ENCODE measurements at regions not wholly inside any gene's neighbourhood (a gene's known extent, or its start where the extent isn't known, plus 50 kb on each side); places are given as distances from the start of the nearest gene placed in this dataset.

DNA sequence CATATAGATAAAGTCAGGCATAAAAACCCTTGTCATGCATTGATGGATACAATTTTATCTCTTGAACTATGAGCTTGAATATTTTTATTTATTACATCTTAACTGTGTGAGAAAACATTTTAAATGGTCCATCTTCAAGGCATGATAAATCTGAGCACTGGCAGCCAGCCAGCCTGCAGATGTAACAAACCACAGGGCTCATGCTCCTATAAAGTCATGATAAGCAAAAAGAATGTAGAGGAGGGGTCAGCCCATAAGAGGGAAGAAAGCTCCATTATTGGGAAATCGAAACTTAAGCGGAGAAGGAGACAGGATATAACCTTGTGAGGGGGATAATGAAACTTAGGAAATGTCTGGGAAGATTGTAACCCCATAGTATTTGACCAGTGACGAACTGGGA is 839.0 kb downstream of the LRRIQ3 start:
- Histone ChIP-seq H3K4ac (ENCODE audit: low read depth, low read length) (no peak overlapping the region), H3K4me3 (ENCODE audit: low read depth, low read length) (no peak overlapping the region), H3K14ac (ENCODE audit: low read length) (no peak overlapping the region), H4K12ac (ENCODE audit: low read depth, low read length) (no peak overlapping the region), H3K27me3 (ENCODE audit: insufficient read depth, low read length) (no peaks in the 10 kb centered on the region), H2BK120ac (ENCODE audit: insufficient read depth, low read length, poor library complexity) (no peak overlapping the region), H3K36me3 (ENCODE audit: control insufficient read depth in 1 of 2, insufficient read depth in 2 of 2, low read length in 2 of 2) (no peaks in the 10 kb centered on the region), H3K79me1 (ENCODE audit: low read length) (no peaks in the 10 kb centered on the region), H2BK12ac (ENCODE audit: low read length) (no peak overlapping the region), H4K91ac (ENCODE audit: low read depth, low read length) (no peak overlapping the region), H2AFZ (ENCODE audit: insufficient read depth, low read length, poor library complexity) (no peak overlapping the region), H4K8ac (ENCODE audit: low read depth, low read length) (no peak overlapping the region), H2AK5ac (ENCODE audit: low read length) (no peak overlapping the region), H3K27ac (ENCODE audit: low read depth, low read length) (no peak overlapping the region), H3K23ac (ENCODE audit: low read length) (no peak overlapping the region), H3K4me2 (ENCODE audit: low read length) (no peak overlapping the region), H3K18ac (ENCODE audit: low read length) (no peak overlapping the region), H3K79me2 (ENCODE audit: control insufficient read depth, insufficient read depth, low read length, poor library complexity) (no peaks in the 10 kb centered on the region), H2BK5ac (ENCODE audit: low read depth, low read length, poor library complexity) (no peak overlapping the region), H3K9me3 (ENCODE audit: insufficient read depth, low read depth, low read length) (no peaks in the 10 kb centered on the region), H3K4me1 (ENCODE audit: control insufficient read depth in 1 of 2, insufficient read depth in 2 of 2, low read length in 2 of 2) (no peaks in the 10 kb centered on the region), H3K9ac (ENCODE audit: low read length) (no peak overlapping the region)
- DNase-seq = no peak
- WGBS (ENCODE audit: extremely low coverage, insufficient coverage, insufficient read length) = no CpG with 5 or more reads among the region's 3 CpGs

GRCh38 chr1:73356485-73356884 is 841.5 kb downstream of the LRRIQ3 start:
- Histone ChIP-seq H3K18ac (ENCODE audit: low read length) (no peak overlapping the region), H3K27me3 (ENCODE audit: insufficient read depth, low read length) (no peaks in the 10 kb centered on the region), H2BK12ac (ENCODE audit: low read length) (no peak overlapping the region), H3K79me1 (ENCODE audit: low read length) (no peaks in the 10 kb centered on the region), H3K4me2 (ENCODE audit: low read length) (no peak overlapping the region), H3K4me3 (ENCODE audit: low read depth, low read length) (no peak overlapping the region), H3K4ac (ENCODE audit: low read depth, low read length) (no peak overlapping the region), H3K9ac (ENCODE audit: low read length) (no peak overlapping the region), H4K91ac (ENCODE audit: low read depth, low read length) (no peak overlapping the region), H3K27ac (ENCODE audit: low read depth, low read length) (no peak overlapping the region), H4K12ac (ENCODE audit: low read depth, low read length) (no peak overlapping the region), H2BK5ac (ENCODE audit: low read depth, low read length, poor library complexity) (no peak overlapping the region), H3K14ac (ENCODE audit: low read length) (no peak overlapping the region), H3K4me1 (ENCODE audit: control insufficient read depth in 1 of 2, insufficient read depth in 2 of 2, low read length in 2 of 2) (no peaks in the 10 kb centered on the region), H3K23ac (ENCODE audit: low read length) (no peak overlapping the region), H2AFZ (ENCODE audit: insufficient read depth, low read length, poor library complexity) (no peak overlapping the region), H2AK5ac (ENCODE audit: low read length) (no peak overlapping the region), H4K8ac (ENCODE audit: low read depth, low read length) (no peak overlapping the region), H3K9me3 (ENCODE audit: insufficient read depth, low read depth, low read length) (no peaks in the 10 kb centered on the region), H3K79me2 (ENCODE audit: control insufficient read depth, insufficient read depth, low read length, poor library complexity) (no peaks in the 10 kb centered on the region), H3K36me3 (ENCODE audit: control insufficient read depth in 1 of 2, insufficient read depth in 2 of 2, low read length in 2 of 2) (no peaks in the 10 kb centered on the region), H2BK120ac (ENCODE audit: insufficient read depth, low read length, poor library complexity) (no peak overlapping the region)
- WGBS (ENCODE audit: extremely low coverage, insufficient coverage, insufficient read length) = no CpG with 5 or more reads among the region's 1 CpG
- DNase-seq = no peak

- Histone ChIP-seq H3K4me1 (ENCODE audit: control insufficient read depth in 1 of 2, insufficient read depth in 2 of 2, low read length in 2 of 2) (no peaks in the 10 kb centered on the region), H3K9ac (ENCODE audit: low read length) (no peak overlapping the region), H3K4me3 (ENCODE audit: low read depth, low read length) (no peak overlapping the region), H4K91ac (ENCODE audit: low read depth, low read length) (no peak overlapping the region), H3K4me2 (ENCODE audit: low read length) (no peak overlapping the region), H3K27ac (ENCODE audit: low read depth, low read length) (no peak overlapping the region), H3K14ac (ENCODE audit: low read length) (no peak overlapping the region), H4K8ac (ENCODE audit: low read depth, low read length) (no peak overlapping the region), H4K12ac (ENCODE audit: low read depth, low read length) (no peak overlapping the region), H3K9me3 (ENCODE audit: insufficient read depth, low read depth, low read length) (no peaks in the 10 kb centered on the region), H2AFZ (ENCODE audit: insufficient read depth, low read length, poor library complexity) (no peak overlapping the region), H2BK5ac (ENCODE audit: low read depth, low read length, poor library complexity) (no peak overlapping the region), H3K4ac (ENCODE audit: low read depth, low read length) (no peak overlapping the region), H3K79me1 (ENCODE audit: low read length) (no peaks in the 10 kb centered on the region), H3K79me2 (ENCODE audit: control insufficient read depth, insufficient read depth, low read length, poor library complexity) (no peaks in the 10 kb centered on the region), H3K27me3 (ENCODE audit: insufficient read depth, low read length) (no peaks in the 10 kb centered on the region), H2AK5ac (ENCODE audit: low read length) (no peak overlapping the region), H3K18ac (ENCODE audit: low read length) (no peak overlapping the region), H3K23ac (ENCODE audit: low read length) (no peak overlapping the region), H3K36me3 (ENCODE audit: control insufficient read depth in 1 of 2, insufficient read depth in 2 of 2, low read length in 2 of 2) (no peaks in the 10 kb centered on the region), H2BK120ac (ENCODE audit: insufficient read depth, low read length, poor library complexity) (no peak overlapping the region), H2BK12ac (ENCODE audit: low read length) (no peak overlapping the region)
- WGBS (ENCODE audit: extremely low coverage, insufficient coverage, insufficient read length) = no CpG with 5 or more reads among the region's 3 CpGs
- no peak for DNase-seq
These were observed 854.0 kb downstream of the LRRIQ3 start for GRCh38 chr1:73343947-73344346.

DNA sequence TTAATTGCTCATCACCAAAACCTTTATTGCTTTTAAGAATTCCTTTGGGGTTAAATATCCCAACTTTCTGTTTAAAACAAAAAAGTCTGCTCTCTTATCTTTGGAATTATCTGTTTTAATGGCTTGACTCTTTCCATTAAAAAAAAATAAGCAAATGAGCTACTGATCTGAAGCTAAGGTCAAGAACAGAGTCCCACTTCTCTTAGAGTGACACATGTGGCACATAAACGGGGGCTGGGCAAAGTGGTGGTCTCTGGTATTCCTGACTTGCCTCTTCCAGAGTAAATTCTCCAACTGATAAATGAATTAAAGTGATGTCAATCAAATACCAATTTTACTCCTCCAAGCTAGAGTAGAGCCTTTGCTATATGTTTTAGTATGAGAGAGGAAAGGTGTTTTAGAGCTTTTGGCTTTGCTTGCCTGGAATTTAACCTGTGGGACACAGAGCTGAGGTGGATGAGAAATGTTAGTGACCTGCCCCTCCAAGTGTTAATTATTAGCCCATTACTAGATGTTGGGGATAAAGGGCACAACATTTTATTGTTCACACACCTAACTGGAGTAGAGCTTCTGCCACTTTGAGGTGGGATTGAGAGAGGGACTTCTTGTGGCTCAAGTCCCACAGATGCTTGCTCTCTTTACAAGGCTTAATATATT is 864.0 kb downstream of the LRRIQ3 start:
- H3K9ac ChIP-seq (ENCODE audit: low read length) = no peak overlapping the region
- H3K18ac ChIP-seq (ENCODE audit: low read length) = no peak overlapping the region
- no peak overlapping the region for H3K4me2 ChIP-seq (ENCODE audit: low read length)
- H3K14ac ChIP-seq (ENCODE audit: low read length) = no peak overlapping the region
- H2BK5ac ChIP-seq (ENCODE audit: low read depth, low read length, poor library complexity) = no peak overlapping the region
- no peak overlapping the region for H4K12ac ChIP-seq (ENCODE audit: low read depth, low read length)
- DNase-seq = no peak
- no peaks in the 10 kb centered on the region for H3K79me1 ChIP-seq (ENCODE audit: low read length)
- H3K9me3 ChIP-seq (ENCODE audit: insufficient read depth, low read depth, low read length) = no peaks in the 10 kb centered on the region
- no peak overlapping the region for H4K91ac ChIP-seq (ENCODE audit: low read depth, low read length)
- no peak overlapping the region for H2BK120ac ChIP-seq (ENCODE audit: insufficient read depth, low read length, poor library complexity)
- no peak overlapping the region for H2BK12ac ChIP-seq (ENCODE audit: low read length)
- no peak overlapping the region for H3K23ac ChIP-seq (ENCODE audit: low read length)
- H2AK5ac ChIP-seq (ENCODE audit: low read length) = no peak overlapping the region
- no peaks in the 10 kb centered on the region for H3K79me2 ChIP-seq (ENCODE audit: control insufficient read depth, insufficient read depth, low read length, poor library complexity)
- H3K36me3 ChIP-seq (ENCODE audit: control insufficient read depth in 1 of 2, insufficient read depth in 2 of 2, low read length in 2 of 2) = no peaks in the 10 kb centered on the region
- no peaks in the 10 kb centered on the region for H3K27me3 ChIP-seq (ENCODE audit: insufficient read depth, low read length)
- no peak overlapping the region for H3K4ac ChIP-seq (ENCODE audit: low read depth, low read length)
- no CpG with 5 or more reads among the region's 1 CpG for WGBS (ENCODE audit: extremely low coverage, insufficient coverage, insufficient read length)
- no peak overlapping the region for H4K8ac ChIP-seq (ENCODE audit: low read depth, low read length)
- H3K4me3 ChIP-seq (ENCODE audit: low read depth, low read length) = no peak overlapping the region
- no peaks in the 10 kb centered on the region for H3K4me1 ChIP-seq (ENCODE audit: control insufficient read depth in 1 of 2, insufficient read depth in 2 of 2, low read length in 2 of 2)
- H2AFZ ChIP-seq (ENCODE audit: insufficient read depth, low read length, poor library complexity) = no peak overlapping the region
- no peak overlapping the region for H3K27ac ChIP-seq (ENCODE audit: low read depth, low read length)
